T-cell (primary cell): ENCODE measurements at regions not wholly inside any gene's neighbourhood (a gene's known extent, or its start where the extent isn't known, plus 50 kb on each side); places are given as distances from the start of the nearest gene placed in this dataset.

Source experiments
- ATAC-seq, 4 experiments: fragments of 200-7000 bp in 3 of 4; fragments of 150-1000 bp in 1 of 4; cut with Tn5 transposase; replicated peaks in 1 of 4; 1 replicate in 3 of 4; 2 replicates in 1 of 4; pipeline ENCODE4 v1.10.0; 2021; ENCODE audit warnings: moderate library complexity in 3 of 4, mild to moderate bottlenecking in 2 of 4, moderate number of reproducible peaks in 1 of 4
- CTCF ChIA-PET, 2 donors: fragments of 300-600 bp; sonication (Branson Sonifier 250); formaldehyde crosslinking; loops; one replicate each; lab custom pipeline; 2022; ENCODE audit warnings: antibody characterized with exemption in 2 of 2; lab: Charles Lee
- POLR2A ChIA-PET, 2 donors: fragments of 300-600 bp; sonication (Branson Sonifier 250); formaldehyde crosslinking; loops; one replicate each; lab custom pipeline; 2022; ENCODE audit warnings: antibody characterized with exemption in 2 of 2; lab: Charles Lee
- DNase-seq, 35 experiments: peaks; one replicate each; pipeline versions ENCODE4 v3.0.0 to v3.0.0-alpha.2; 2013 to 2023
- H3K27ac ChIP-seq: one replicate; pipeline ENCODE4 v1.5.1; 2013; ENCODE audit warnings: low read length
- H3K27me3 ChIP-seq, 2 experiments: replicated peaks in 1 of 2; 1 replicate in 1 of 2; 2 replicates in 1 of 2; pipeline versions ENCODE4 v1.6.1 to v1.7.0; 2013; ENCODE audit warnings: low read length in 1 of 2, mixed read lengths in 1 of 2; ENCODE audit not compliant: control insufficient read depth in 2 of 2, insufficient read depth in 2 of 2; ENCODE audit errors: extremely low read depth in 1 of 2
- H3K36me3 ChIP-seq, 2 donors: 1 replicate in 1 of 2; 2 replicates in 1 of 2; pipeline versions ENCODE4 v1.6.1 to v1.7.0; 2013; ENCODE audit warnings: low read length in 1 of 2; ENCODE audit not compliant: control insufficient read depth in 2 of 2, insufficient read depth in 1 of 2; ENCODE audit errors: extremely low read depth in 1 of 2
- H3K4me1 ChIP-seq, 2 experiments: 1 replicate in 1 of 2; 2 replicates in 1 of 2; pipeline versions ENCODE4 v1.6.1 to v1.7.0; 2013; ENCODE audit warnings: low read length in 2 of 2, mixed read lengths in 1 of 2; ENCODE audit not compliant: insufficient read depth in 2 of 2, control insufficient read depth in 1 of 2; ENCODE audit errors: extremely low read depth in 1 of 2
- H3K4me3 ChIP-seq, 2 donors: 1 replicate in 1 of 2; 2 replicates in 1 of 2; pipeline versions ENCODE4 v1.5.1 to v1.7.0; 2013; ENCODE audit warnings: mild to moderate bottlenecking in 2 of 2, low read length in 1 of 2, moderate library complexity in 1 of 2; ENCODE audit not compliant: control insufficient read depth in 1 of 2; ENCODE audit errors: extremely low read depth in 1 of 2
- H3K9me3 ChIP-seq: 2 replicates; pipeline ENCODE4 v1.7.0; 2013
- H3K27ac Mint-ChIP-seq, 2 donors: one replicate each; pipeline ENCODE4 v1.8.0; 2020 to 2021; ENCODE audit warnings: mild to moderate bottlenecking in 2 of 2, mixed read lengths in 2 of 2
- H3K27me3 Mint-ChIP-seq, 2 donors: one replicate each; pipeline ENCODE4 v1.8.0; 2021 to 2022; ENCODE audit warnings: mixed read lengths in 2 of 2
- H3K36me3 Mint-ChIP-seq: one replicate; pipeline ENCODE4 v1.8.0; 2021; ENCODE audit warnings: mixed read lengths
- H3K4me1 Mint-ChIP-seq, 3 donors: one replicate each; pipeline ENCODE4 v1.8.0; 2020 to 2022; ENCODE audit warnings: mixed read lengths in 3 of 3, mild to moderate bottlenecking in 1 of 3
- H3K4me3 Mint-ChIP-seq, 3 donors: one replicate each; pipeline ENCODE4 v1.8.0; 2020 to 2022; ENCODE audit warnings: mild to moderate bottlenecking in 3 of 3, mixed read lengths in 3 of 3, moderate library complexity in 3 of 3
- H3K9me3 Mint-ChIP-seq, 3 donors: one replicate each; pipeline ENCODE4 v1.8.0; 2020 to 2022; ENCODE audit warnings: mixed read lengths in 3 of 3
- WGBS: methylation state at CpG from one replicate; pipeline ENCODE4 v1.1.5; 2013; ENCODE audit warnings: missing lambda C conversion rate; ENCODE audit not compliant: insufficient coverage; 5-methylcytosine and 5-hydroxymethylcytosine counted together

DNA sequence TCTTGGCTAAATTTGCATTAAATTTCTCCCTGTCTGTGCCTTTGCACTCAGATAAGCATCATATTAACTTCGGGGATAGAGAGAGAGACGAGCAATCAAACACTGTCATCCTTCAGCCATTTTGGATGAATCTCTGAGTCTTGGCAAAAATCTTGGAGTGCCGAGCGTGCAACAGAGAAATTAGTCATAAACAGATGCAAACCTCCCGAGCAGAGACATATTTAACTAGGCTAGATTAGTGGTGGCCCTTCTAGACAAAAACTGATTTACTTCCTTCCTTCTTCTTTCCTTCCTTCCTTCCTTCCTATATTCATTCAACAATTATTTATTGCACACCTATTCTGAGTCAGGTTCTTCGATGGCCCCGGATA lies 114.4 kb upstream of the BLID start:
- Mint-ChIP-seq H3K4me1 (no peaks in the 10 kb centered on the region), H3K27ac (no peak overlapping the region), H3K9me3 (peaks cover 0 to 3% (median 0%) of the 10 kb centered on the region in 3 donors), H3K27me3 (peaks cover 3 to 10% of the 10 kb centered on the region in 2 donors), H3K36me3 (no peaks in the 10 kb centered on the region), H3K4me3 (no peak overlapping the region)
- Histone ChIP-seq H3K4me3 (no peak overlapping the region), H3K27ac (no peak overlapping the region), H3K4me1 (no peaks in the 10 kb centered on the region), H3K27me3 (no peaks in the 10 kb centered on the region), H3K36me3 (no peaks in the 10 kb centered on the region), H3K9me3 (no peaks in the 10 kb centered on the region)
- no peak for ATAC-seq
- 69% methylated on average over 3 of the region's 7 CpGs for WGBS
- ChIA-PET POLR2A (no interaction called here), CTCF (no interaction called here)
- no peak for DNase-seq

DNA sequence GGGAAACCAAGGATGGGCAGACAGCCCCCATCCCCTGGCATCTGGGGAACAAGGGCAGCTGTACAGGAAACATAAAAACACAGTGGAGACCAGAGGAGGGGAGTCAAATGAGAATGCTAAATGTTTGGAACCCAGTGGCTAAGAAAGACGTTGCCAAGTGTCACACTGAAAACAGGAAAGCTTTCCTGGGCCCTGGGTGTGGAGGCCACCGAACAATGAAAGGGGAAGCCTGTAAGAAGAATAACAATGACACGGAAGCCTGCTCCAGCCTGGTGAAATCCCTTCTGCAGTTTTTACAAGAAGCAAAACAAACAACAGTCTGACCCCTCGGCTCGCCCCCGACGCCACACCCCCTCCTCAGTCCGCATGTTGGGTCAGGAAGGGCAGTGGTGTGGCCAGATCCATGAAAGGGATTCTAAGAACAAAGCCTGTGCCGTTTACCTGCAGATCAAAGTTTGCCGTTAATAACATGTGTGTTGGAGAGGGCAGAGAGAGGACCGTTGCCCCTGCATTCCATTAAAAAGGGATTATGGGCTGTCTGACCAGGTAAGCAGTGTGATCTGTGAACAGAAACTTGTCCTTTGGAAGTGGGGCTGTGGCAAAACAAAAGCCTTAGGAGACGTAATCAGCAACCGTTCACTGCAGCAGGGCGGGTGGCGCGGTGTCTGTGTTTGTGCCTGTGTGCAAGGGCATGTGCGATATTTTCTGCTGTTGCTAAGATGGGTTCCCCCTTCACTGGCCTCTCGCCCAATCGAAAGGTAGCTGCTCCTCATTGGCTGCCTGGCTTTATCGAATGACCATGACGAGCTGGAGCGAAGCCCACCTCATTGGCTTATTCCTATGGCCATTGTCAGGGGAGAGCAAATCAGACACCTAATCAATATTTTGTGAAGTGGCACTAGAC lies 113.7 kb upstream of the BLID start:
- no peaks in the 10 kb centered on the region for H3K4me1 Mint-ChIP-seq
- no peaks in the 10 kb centered on the region for H3K36me3 ChIP-seq
- H3K27ac Mint-ChIP-seq = no peak overlapping the region
- H3K9me3 ChIP-seq = no peaks in the 10 kb centered on the region
- peaks cover 0 to 3% (median 0%) of the 10 kb centered on the region in 3 donors for H3K9me3 Mint-ChIP-seq
- CTCF ChIA-PET = no interaction called here
- ATAC-seq = no peak
- H3K36me3 Mint-ChIP-seq = no peaks in the 10 kb centered on the region
- H3K4me3 ChIP-seq = no peak overlapping the region
- POLR2A ChIA-PET = no interaction called here
- DNase-seq = no peak
- WGBS = 80% methylated on average over 12 of the region's 22 CpGs
- H3K27me3 Mint-ChIP-seq = peaks cover 3 to 10% of the 10 kb centered on the region in 2 donors
- H3K27ac ChIP-seq = no peak overlapping the region
- no peak overlapping the region for H3K4me3 Mint-ChIP-seq
- H3K4me1 ChIP-seq = no peaks in the 10 kb centered on the region
- no peaks in the 10 kb centered on the region for H3K27me3 ChIP-seq

DNA sequence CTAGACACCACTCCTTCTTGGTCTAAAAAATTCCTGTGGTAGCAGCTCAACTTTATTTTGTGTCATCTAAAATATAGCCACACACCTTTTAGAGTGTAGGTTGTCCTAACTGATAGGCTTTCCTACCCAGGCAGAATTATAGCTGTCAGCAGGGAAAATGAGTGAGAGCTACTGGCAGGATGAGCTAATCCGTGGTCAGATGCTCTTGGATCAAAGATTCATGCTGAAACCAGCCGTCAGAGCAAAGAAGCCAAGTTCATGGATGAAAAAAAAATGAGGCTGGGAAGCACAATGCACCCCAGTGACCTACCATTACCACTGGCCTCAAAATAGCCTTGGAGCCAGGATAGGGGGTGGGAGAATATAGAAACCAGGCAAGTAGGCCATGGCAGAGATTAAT lies 113.1 kb upstream of the BLID start:
- Histone ChIP-seq H3K4me3 (no peak overlapping the region), H3K9me3 (no peaks in the 10 kb centered on the region), H3K27me3 (no peaks in the 10 kb centered on the region), H3K36me3 (no peaks in the 10 kb centered on the region), H3K4me1 (no peaks in the 10 kb centered on the region), H3K27ac (no peak overlapping the region)
- ChIA-PET POLR2A (no interaction called here), CTCF (no interaction called here)
- Mint-ChIP-seq H3K4me3 (no peak overlapping the region), H3K27me3 (peaks cover 3 to 10% of the 10 kb centered on the region in 2 donors), H3K4me1 (no peaks in the 10 kb centered on the region), H3K36me3 (no peaks in the 10 kb centered on the region), H3K9me3 (peaks cover 0 to 3% (median 0%) of the 10 kb centered on the region in 3 donors), H3K27ac (no peak overlapping the region)
- 33% methylated on average over 1 of the region's 2 CpGs for WGBS
- ATAC-seq (no peak), DNase-seq (no peak)

DNA sequence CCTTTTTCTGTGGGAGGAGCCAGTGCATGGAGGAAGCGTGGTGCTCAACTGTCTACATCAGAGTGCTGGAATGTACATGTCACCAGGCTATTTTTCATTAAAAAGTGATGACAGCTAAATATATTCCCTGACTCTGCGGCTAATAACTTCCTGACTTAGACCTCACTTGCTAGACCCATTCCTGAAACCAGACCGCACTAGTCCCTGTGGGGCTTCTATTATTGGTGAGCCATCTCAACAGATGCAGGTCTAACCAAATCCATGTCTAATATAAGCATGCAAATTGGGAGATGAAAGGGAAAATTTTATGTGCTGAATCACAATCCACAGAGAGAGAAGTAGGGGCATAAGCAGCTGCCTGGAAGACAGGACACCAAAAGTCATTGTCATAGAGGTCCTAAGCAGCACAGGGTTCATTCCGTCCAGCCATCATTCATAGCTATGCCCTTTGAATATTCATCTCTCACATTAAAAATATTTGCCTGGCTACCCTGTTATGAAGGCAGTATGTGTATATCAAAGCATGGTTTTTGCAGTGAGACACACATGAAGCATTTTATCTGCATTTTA lies 110.9 kb upstream of the BLID start:
- no peak overlapping the region for H3K27ac Mint-ChIP-seq
- Histone ChIP-seq H3K4me1 (no peaks in the 10 kb centered on the region), H3K36me3 (no peaks in the 10 kb centered on the region), H3K4me3 (no peak overlapping the region), H3K27me3 (no peaks in the 10 kb centered on the region), H3K27ac (no peak overlapping the region), H3K9me3 (no peaks in the 10 kb centered on the region)
- ChIA-PET POLR2A (interaction anchor here in 1 of 2 donors (0.7 kb wide), 1 partner anchor 197 kb away, joined by 3 read pairs; no protein-coding TSS in a partner anchor), CTCF (interaction anchor here in 1 of 2 donors (0.6 kb wide), 1 partner anchor 1739 kb away, joined by 3 read pairs; no protein-coding TSS in a partner anchor)
- ATAC-seq (no peak), DNase-seq (no peak)
- no peak overlapping the region for H3K4me3 Mint-ChIP-seq
- peaks cover 0 to 3% (median 0%) of the 10 kb centered on the region in 3 donors for H3K9me3 Mint-ChIP-seq
- H3K4me1 Mint-ChIP-seq = no peaks in the 10 kb centered on the region
- no peaks in the 10 kb centered on the region for H3K36me3 Mint-ChIP-seq
- peaks cover 3 to 10% of the 10 kb centered on the region in 2 donors for H3K27me3 Mint-ChIP-seq
- no CpG with 5 or more reads among the region's 4 CpGs for WGBS

DNA sequence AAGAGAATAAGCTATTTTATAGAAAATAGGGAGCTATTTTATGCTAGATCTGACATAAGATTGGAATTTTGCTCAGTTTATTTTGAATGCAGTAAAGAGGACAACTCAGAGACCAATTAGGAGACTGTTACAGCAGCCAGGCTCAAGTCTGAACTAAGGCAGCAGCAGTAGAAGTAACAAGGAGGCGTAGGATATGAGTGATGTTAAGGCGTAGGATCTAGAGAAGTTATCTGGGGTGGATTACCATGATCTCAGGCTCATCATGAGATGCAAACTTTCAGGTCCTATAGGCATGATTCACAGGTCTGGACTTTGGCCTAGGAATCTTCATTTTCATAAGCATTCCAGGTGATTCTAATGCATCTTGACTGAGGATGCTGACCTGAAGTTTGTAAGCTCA lies 108.9 kb upstream of the BLID start:
- Histone ChIP-seq H3K36me3 (no peaks in the 10 kb centered on the region), H3K27ac (no peak overlapping the region), H3K27me3 (no peaks in the 10 kb centered on the region), H3K4me3 (no peak overlapping the region), H3K9me3 (no peaks in the 10 kb centered on the region), H3K4me1 (no peaks in the 10 kb centered on the region)
- Mint-ChIP-seq H3K36me3 (no peaks in the 10 kb centered on the region), H3K9me3 (peaks cover 0 to 3% (median 0%) of the 10 kb centered on the region in 3 donors), H3K27me3 (peaks cover 7 to 10% of the 10 kb centered on the region in 2 donors), H3K27ac (no peak overlapping the region), H3K4me3 (no peak overlapping the region), H3K4me1 (no peaks in the 10 kb centered on the region)
- DNase-seq = no peak
- CTCF ChIA-PET = no interaction called here
- POLR2A ChIA-PET = no interaction called here
- no peak for ATAC-seq
- 82% methylated on average over 2 of the region's 2 CpGs for WGBS

DNA sequence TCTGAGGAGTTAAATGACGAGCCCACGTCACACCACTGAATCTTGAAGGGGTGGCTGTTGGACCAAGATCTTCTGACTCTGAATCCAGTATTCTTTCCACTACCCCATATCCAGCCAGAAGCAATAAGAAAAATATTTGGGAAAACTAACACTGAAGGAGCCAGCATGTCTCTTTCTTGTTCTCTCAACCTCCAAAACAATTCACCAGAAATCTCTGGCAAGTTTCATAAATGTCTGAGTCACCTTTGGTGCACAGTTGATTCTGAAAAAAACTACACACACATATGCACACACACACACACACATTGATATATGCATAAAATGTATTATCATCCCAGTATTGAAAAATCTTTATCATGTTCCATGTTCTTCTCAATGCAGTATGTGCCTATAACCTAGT lies 104.3 kb upstream of the BLID start:
- DNase-seq (no peak), ATAC-seq (no peak)
- H3K27ac ChIP-seq = no peak overlapping the region
- no peak overlapping the region for H3K4me3 ChIP-seq
- no peak overlapping the region for H3K27ac Mint-ChIP-seq
- WGBS = no CpG with 5 or more reads among the region's 2 CpGs
- ChIA-PET CTCF (no interaction called here), POLR2A (no interaction called here)
- H3K4me3 Mint-ChIP-seq = no peak overlapping the region
- H3K4me1 ChIP-seq = no peaks in the 10 kb centered on the region
- no peaks in the 10 kb centered on the region for H3K9me3 ChIP-seq
- peaks cover 0 to 3% of the 10 kb centered on the region in 2 experiments for H3K27me3 ChIP-seq
- H3K27me3 Mint-ChIP-seq = peaks cover 8 to 17% of the 10 kb centered on the region in 2 donors
- H3K36me3 ChIP-seq = no peaks in the 10 kb centered on the region
- H3K4me1 Mint-ChIP-seq = no peaks in the 10 kb centered on the region
- no peaks in the 10 kb centered on the region for H3K36me3 Mint-ChIP-seq
- H3K9me3 Mint-ChIP-seq = no peaks in the 10 kb centered on the region
